H1 (cell line): ENCODE measurements at regions not wholly inside any gene's neighbourhood (a gene's known extent, or its start where the extent isn't known, plus 50 kb on each side); places are given as distances from the start of the nearest gene placed in this dataset.

ENCODE experiments used
- CTCF ChIA-PET: fragments of 300-600 bp; sonication (Branson Sonifier 250); formaldehyde crosslinking; loops from one replicate; lab custom pipeline; 2021; ENCODE audit not compliant: partially characterized antibody; lab: Charles Lee
- POLR2A ChIA-PET: fragments of 300-600 bp; sonication (Branson Sonifier 250); formaldehyde crosslinking; loops from one replicate; lab custom pipeline; 2021; ENCODE audit warnings: inconsistent platforms; ENCODE audit not compliant: partially characterized antibody; lab: Charles Lee
- DNase-seq, 2 experiments: peaks; one replicate each; pipeline versions ENCODE4 v3.0.0 to v3.0.0-alpha.2; 2010 to 2022; ENCODE audit warnings: low spot score in 2 of 2, low read depth in 1 of 2, mixed read lengths in 1 of 2
- FAIRE-seq: peaks from 2 replicates; lab custom pipeline; 2011; peaks lifted over from hg19 to GRCh38; lab: Jason Lieb, UNC
- H2AFZ ChIP-seq: 2 replicates; pipeline ENCODE4 v1.8.1; 2012; ENCODE audit warnings: low read length, inconsistent platforms
- H2AK5ac ChIP-seq: 2 replicates; pipeline ENCODE4 v1.6.1; 2013; ENCODE audit warnings: low read depth, low read length
- H2BK120ac ChIP-seq: replicated peaks from 2 replicates; pipeline ENCODE3; 2013; ENCODE audit warnings: low read depth, low read length, inconsistent platforms
- H2BK12ac ChIP-seq: 2 replicates; pipeline ENCODE4 v1.6.1; 2013; ENCODE audit warnings: low read depth, low read length
- H2BK15ac ChIP-seq: 2 replicates; pipeline ENCODE4 v1.6.1; 2013; ENCODE audit warnings: low read length
- H2BK20ac ChIP-seq: 2 replicates; pipeline ENCODE4 v1.6.1; 2013; ENCODE audit warnings: low read length
- H2BK5ac ChIP-seq: 2 replicates; pipeline ENCODE4 v1.6.1; 2013; ENCODE audit warnings: low read depth, low read length
- H3K14ac ChIP-seq: 2 replicates; pipeline ENCODE4 v1.6.1; 2013; ENCODE audit warnings: inconsistent platforms; ENCODE audit not compliant: insufficient read length
- H3K18ac ChIP-seq: 2 replicates; pipeline ENCODE4 v1.6.1; 2013; ENCODE audit warnings: low read length; ENCODE audit errors: extremely low read depth
- H3K23ac ChIP-seq: 2 replicates; pipeline ENCODE4 v1.6.1; 2013; ENCODE audit warnings: inconsistent platforms; ENCODE audit not compliant: insufficient read length
- H3K23me2 ChIP-seq: 2 replicates; pipeline ENCODE4 v1.6.1; 2013; ENCODE audit warnings: low read depth, low read length
- H3K27ac ChIP-seq: 2 replicates; pipeline ENCODE4 v1.6.1; 2011; ENCODE audit warnings: low read depth, low read length, inconsistent platforms
- H3K27me3 ChIP-seq, 4 experiments: replicated peaks in 1 of 4; 1 replicate in 1 of 4; 2 replicates in 3 of 4; pipeline versions ENCODE4 v1.6.1 to v1.8.1; 2011 to 2013; ENCODE audit warnings: low read length in 3 of 4, mild to moderate bottlenecking in 3 of 4, inconsistent platforms in 2 of 4, mixed read lengths in 2 of 4, moderate library complexity in 1 of 4; ENCODE audit not compliant: control insufficient read depth in 3 of 4, insufficient read depth in 3 of 4; ENCODE audit errors: extremely low read depth in 1 of 4
- H3K36me3 ChIP-seq, 4 experiments: 2 replicates each; pipeline versions ENCODE4 v1.6.1 to v1.8.1; 2011 to 2013; ENCODE audit warnings: mild to moderate bottlenecking in 4 of 4, low read length in 3 of 4, moderate library complexity in 2 of 4, control low read depth in 1 of 4, inconsistent platforms in 1 of 4; ENCODE audit not compliant: insufficient read depth in 4 of 4, control insufficient read depth in 2 of 4
- H3K4ac ChIP-seq: replicated peaks from 2 replicates; pipeline ENCODE3; 2013; ENCODE audit warnings: low read length, low read depth, mixed read lengths, inconsistent platforms; ENCODE audit not compliant: insufficient read length
- H3K4me1 ChIP-seq, 4 experiments: replicated peaks in 1 of 4; 1 replicate in 1 of 4; 2 replicates in 3 of 4; pipeline versions ENCODE4 v1.6.1 to v1.8.1; 2011 to 2013; ENCODE audit warnings: low read length in 3 of 4, inconsistent platforms in 2 of 4, mixed read lengths in 1 of 4; ENCODE audit not compliant: insufficient read depth in 4 of 4, control insufficient read depth in 3 of 4
- H3K4me2 ChIP-seq, 2 experiments: 2 replicates each; pipeline versions ENCODE4 v1.6.1 to v1.8.1; 2011 to 2013; ENCODE audit warnings: low read depth in 2 of 2, low read length in 2 of 2, control low read depth in 1 of 2, inconsistent platforms in 1 of 2, mild to moderate bottlenecking in 1 of 2; ENCODE audit not compliant: insufficient read depth in 1 of 2
- H3K4me3 ChIP-seq, 4 experiments: fragments of 200-600, 300-600 bp in 1 of 4; sonication (generic), shearing (Covaris generic), sonication (Bioruptor Twin) in 1 of 4; 2 replicates each; pipeline versions ENCODE4 v1.5.1 to v1.8.1; 2011 to 2016; ENCODE audit warnings: low read length in 4 of 4, low read depth in 3 of 4, control low read depth in 2 of 4, inconsistent platforms in 2 of 4, mild to moderate bottlenecking in 2 of 4, mixed read lengths in 1 of 4, moderate library complexity in 1 of 4; ENCODE audit not compliant: insufficient read depth in 2 of 4; ENCODE audit errors: extremely low read depth in 1 of 4
- H3K56ac ChIP-seq: replicated peaks from 2 replicates; pipeline ENCODE3; 2013; ENCODE audit warnings: low read depth, mild to moderate bottlenecking, mixed read lengths, low read length, inconsistent platforms; ENCODE audit not compliant: insufficient read length
- H3K79me1 ChIP-seq: 2 replicates; pipeline ENCODE4 v1.6.1; 2013; ENCODE audit warnings: low read depth, low read length, control low read depth
- H3K79me2 ChIP-seq, 2 experiments: 2 replicates each; pipeline versions ENCODE4 v1.6.1 to v1.8.1; 2012 to 2013; ENCODE audit warnings: low read length in 2 of 2, mild to moderate bottlenecking in 2 of 2, inconsistent platforms in 1 of 2; ENCODE audit not compliant: insufficient read depth in 2 of 2, control insufficient read depth in 1 of 2
- H3K9ac ChIP-seq, 4 experiments: replicated peaks in 1 of 4; 1 replicate in 1 of 4; 2 replicates in 3 of 4; pipeline versions ENCODE4 v1.6.1 to v1.8.1; 2011 to 2013; ENCODE audit warnings: low read depth in 3 of 4, low read length in 3 of 4, control low read depth in 2 of 4, mild to moderate bottlenecking in 2 of 4, moderate library complexity in 2 of 4, inconsistent platforms in 1 of 4; ENCODE audit errors: extremely low read depth in 1 of 4
- H3K9me3 ChIP-seq, 2 experiments: 2 replicates each; pipeline versions ENCODE4 v1.6.1 to v1.8.1; 2012 to 2013; ENCODE audit warnings: mild to moderate bottlenecking in 2 of 2, moderate library complexity in 2 of 2, control low read depth in 1 of 2, inconsistent platforms in 1 of 2, low read depth in 1 of 2, low read length in 1 of 2, mixed read lengths in 1 of 2; ENCODE audit not compliant: insufficient read depth in 2 of 2
- H4K20me1 ChIP-seq, 2 experiments: replicated peaks in 1 of 2; 2 replicates each; pipeline versions ENCODE3 to v1.8.1; 2011 to 2013; ENCODE audit warnings: inconsistent platforms in 2 of 2, low read length in 2 of 2, mild to moderate bottlenecking in 1 of 2; ENCODE audit not compliant: insufficient read depth in 2 of 2, control insufficient read depth in 1 of 2
- H4K5ac ChIP-seq: 2 replicates; pipeline ENCODE4 v1.6.1; 2013; ENCODE audit warnings: low read length, low read depth, mixed read lengths, inconsistent platforms; ENCODE audit not compliant: insufficient read length
- H4K8ac ChIP-seq: 2 replicates; pipeline ENCODE4 v1.8.0; 2013; ENCODE audit warnings: mild to moderate bottlenecking, moderate library complexity, low read length, inconsistent platforms; ENCODE audit not compliant: insufficient read depth; ENCODE audit errors: extremely low read depth
- H4K91ac ChIP-seq: replicated peaks from 2 replicates; pipeline ENCODE3; 2013; ENCODE audit warnings: low read length, mixed read lengths, inconsistent platforms; ENCODE audit not compliant: insufficient read length
- ASH2L ChIP-seq: fragments of 200-600, 300-600 bp; sonication (generic); IDR thresholded peaks from one replicate; pipeline ENCODE4 v1.7.1; 2017; ENCODE audit warnings: low read length
- CBX8 ChIP-seq: fragments of 300-800, 300-1000 bp; sonication (generic); IDR thresholded peaks from 2 replicates; pipeline ENCODE4 v1.7.1; 2016; ENCODE audit warnings: low read depth, low read length, borderline replicate concordance
- CHD2 ChIP-seq: IDR thresholded peaks from 2 replicates; pipeline ENCODE4 v1.6.1; 2012; ENCODE audit warnings: low read length, improper control_type of control experiment
- FOSL1 ChIP-seq: IDR thresholded peaks from 2 replicates; pipeline ENCODE4 v1.6.1; 2011; ENCODE audit warnings: mild to moderate bottlenecking, low read depth, low read length, moderate library complexity; ENCODE audit not compliant: insufficient read depth
- KDM1A ChIP-seq: fragments of 200-600, 300-600 bp; sonication (generic); IDR thresholded peaks from 2 replicates; pipeline ENCODE4 v1.7.1; 2016; ENCODE audit warnings: mild to moderate bottlenecking, low read length, borderline replicate concordance
- KDM5A ChIP-seq: fragments of 200-600 bp; IDR thresholded peaks from 2 replicates; pipeline ENCODE4 v1.7.1; 2012; ENCODE audit warnings: mild to moderate bottlenecking, low read length, inconsistent platforms, mixed read lengths
- PHF8 ChIP-seq: fragments of 200-600 bp; sonication (generic); conservative IDR thresholded peaks from 2 replicates; pipeline ENCODE4 v1.7.1; 2012; ENCODE audit warnings: low read depth, mild to moderate bottlenecking, inconsistent platforms, low read length, moderate library complexity
- SUZ12 ChIP-seq: fragments of 200-600 bp; sonication (generic); IDR thresholded peaks from 2 replicates; pipeline ENCODE4 v1.6.1; 2012; ENCODE audit warnings: mild to moderate bottlenecking, inconsistent platforms, low read length, moderate library complexity, mixed read lengths
- TAF7 ChIP-seq: optimal IDR thresholded peaks from 2 replicates; pipeline ENCODE3; 2011; ENCODE audit warnings: low read depth, mild to moderate bottlenecking, inconsistent platforms, low read length, moderate library complexity, borderline replicate concordance
- TEAD4 ChIP-seq: IDR thresholded peaks from 2 replicates; pipeline ENCODE4 v1.6.1; 2012; ENCODE audit warnings: low read depth, low read length, inconsistent platforms, mixed read lengths
- USF2 ChIP-seq: IDR thresholded peaks from 2 replicates; pipeline ENCODE4 v1.6.1; 2011; ENCODE audit warnings: low read length, improper control_type of control experiment

GRCh38 chr2:146220957-146221356, 1623.9 kb upstream of the ACVR2A start:
- DNase-seq (no peak), FAIRE-seq (no peak)
- Histone ChIP-seq H3K18ac (no peak overlapping the region), H3K23ac (no peak overlapping the region), H4K5ac (no peak overlapping the region), H3K27me3 (no peaks in the 10 kb centered on the region), H4K91ac (no peak overlapping the region), H2AK5ac (no peak overlapping the region), H2BK15ac (no peak overlapping the region), H3K79me1 (no peaks in the 10 kb centered on the region), H2BK5ac (no peak overlapping the region), H3K4me2 (no peak overlapping the region), H3K9me3 (no peaks in the 10 kb centered on the region), H2BK20ac (no peak overlapping the region), H3K36me3 (no peaks in the 10 kb centered on the region), H3K4ac (no peak overlapping the region), H2BK120ac (no peak overlapping the region), H4K20me1 (no peaks in the 10 kb centered on the region), H3K9ac (no peak overlapping the region), H2BK12ac (no peak overlapping the region), H3K56ac (no peak overlapping the region), H3K23me2 (no peaks in the 10 kb centered on the region), H3K14ac (no peak overlapping the region), H3K27ac (no peak overlapping the region), H4K8ac (no peak overlapping the region), H2AFZ (no peak overlapping the region), H3K4me3 (no peak overlapping the region), H3K4me1 (no peaks in the 10 kb centered on the region), H3K79me2 (no peaks in the 10 kb centered on the region)
- ChIA-PET POLR2A (no interaction called here), CTCF (no interaction called here)
- no peak for TF ChIP-seq USF2
- no peak for TF ChIP-seq CBX8
- TF ChIP-seq KDM1A: no peak
- no peak for TF ChIP-seq ASH2L
- no peak for TF ChIP-seq TAF7
- no peak for TF ChIP-seq FOSL1
- TF ChIP-seq KDM5A: no peak
- TF ChIP-seq CHD2: no peak
- TF ChIP-seq TEAD4: no peak
- TF ChIP-seq PHF8: no peak
- no peak for TF ChIP-seq SUZ12
